Fibroblast of lung (primary cell): ENCODE measurements at regions not wholly inside any gene's neighbourhood (a gene's known extent, or its start where the extent isn't known, plus 50 kb on each side); places are given as distances from the start of the nearest gene placed in this dataset.

Experiments
- EZH2 ChIP-seq: IDR thresholded peaks from 2 replicates; pipeline ENCODE4 v1.5.1; 2012; ENCODE audit warnings: low read length, control low read depth, mild to moderate bottlenecking; ENCODE audit errors: missing control alignments
- TF ChIP-seq, protein P1 (sequence below), 2 donors: IDR thresholded peaks in 1 of 2; conservative IDR thresholded peaks in 1 of 2; 1 replicate in 1 of 2; 2 replicates in 1 of 2; pipeline ENCODE4 v1.5.1; 2011 to 2012; ENCODE audit warnings: low read length in 2 of 2, control low read depth in 1 of 2, inconsistent platforms in 1 of 2, low read depth in 1 of 2, mild to moderate bottlenecking in 1 of 2

DNA sequence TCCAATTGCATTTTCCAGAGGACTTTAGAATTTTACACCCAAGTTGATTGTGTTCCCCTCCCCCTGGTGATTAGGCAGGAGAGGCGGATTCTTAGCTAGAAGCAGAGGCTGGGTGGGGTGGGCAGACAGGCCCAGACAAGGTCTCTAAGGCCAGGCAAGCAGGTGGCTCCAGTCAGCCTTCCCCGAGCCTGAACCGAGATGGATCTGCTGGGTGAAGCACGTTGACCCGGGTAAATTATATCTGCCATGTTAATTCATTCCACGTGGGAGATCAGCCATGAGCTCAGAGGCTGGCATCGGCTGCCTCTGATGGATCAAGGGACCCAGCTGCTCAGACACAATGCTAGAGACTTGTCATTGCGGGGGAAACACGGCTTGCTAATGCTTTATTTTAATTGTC lies 159.5 kb upstream of the MAFB start:
- TF ChIP-seq, protein P1, sequence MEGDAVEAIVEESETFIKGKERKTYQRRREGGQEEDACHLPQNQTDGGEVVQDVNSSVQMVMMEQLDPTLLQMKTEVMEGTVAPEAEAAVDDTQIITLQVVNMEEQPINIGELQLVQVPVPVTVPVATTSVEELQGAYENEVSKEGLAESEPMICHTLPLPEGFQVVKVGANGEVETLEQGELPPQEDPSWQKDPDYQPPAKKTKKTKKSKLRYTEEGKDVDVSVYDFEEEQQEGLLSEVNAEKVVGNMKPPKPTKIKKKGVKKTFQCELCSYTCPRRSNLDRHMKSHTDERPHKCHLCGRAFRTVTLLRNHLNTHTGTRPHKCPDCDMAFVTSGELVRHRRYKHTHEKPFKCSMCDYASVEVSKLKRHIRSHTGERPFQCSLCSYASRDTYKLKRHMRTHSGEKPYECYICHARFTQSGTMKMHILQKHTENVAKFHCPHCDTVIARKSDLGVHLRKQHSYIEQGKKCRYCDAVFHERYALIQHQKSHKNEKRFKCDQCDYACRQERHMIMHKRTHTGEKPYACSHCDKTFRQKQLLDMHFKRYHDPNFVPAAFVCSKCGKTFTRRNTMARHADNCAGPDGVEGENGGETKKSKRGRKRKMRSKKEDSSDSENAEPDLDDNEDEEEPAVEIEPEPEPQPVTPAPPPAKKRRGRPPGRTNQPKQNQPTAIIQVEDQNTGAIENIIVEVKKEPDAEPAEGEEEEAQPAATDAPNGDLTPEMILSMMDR (conservative IDR thresholded peaks at IDR 0.05 in 1 of 2, IDR thresholded peaks at IDR 0.05 in 1 of 2; ENCODE audit: low read depth in 1 of 2, low read length in 2 of 2), result no peak
- no peak for TF ChIP-seq EZH2
